ENCODE measurements at regions not wholly inside any gene's neighbourhood (a gene's known extent, or its start where the extent isn't known, plus 50 kb on each side); places are given as distances from the start of the nearest gene placed in this dataset.

DNA sequence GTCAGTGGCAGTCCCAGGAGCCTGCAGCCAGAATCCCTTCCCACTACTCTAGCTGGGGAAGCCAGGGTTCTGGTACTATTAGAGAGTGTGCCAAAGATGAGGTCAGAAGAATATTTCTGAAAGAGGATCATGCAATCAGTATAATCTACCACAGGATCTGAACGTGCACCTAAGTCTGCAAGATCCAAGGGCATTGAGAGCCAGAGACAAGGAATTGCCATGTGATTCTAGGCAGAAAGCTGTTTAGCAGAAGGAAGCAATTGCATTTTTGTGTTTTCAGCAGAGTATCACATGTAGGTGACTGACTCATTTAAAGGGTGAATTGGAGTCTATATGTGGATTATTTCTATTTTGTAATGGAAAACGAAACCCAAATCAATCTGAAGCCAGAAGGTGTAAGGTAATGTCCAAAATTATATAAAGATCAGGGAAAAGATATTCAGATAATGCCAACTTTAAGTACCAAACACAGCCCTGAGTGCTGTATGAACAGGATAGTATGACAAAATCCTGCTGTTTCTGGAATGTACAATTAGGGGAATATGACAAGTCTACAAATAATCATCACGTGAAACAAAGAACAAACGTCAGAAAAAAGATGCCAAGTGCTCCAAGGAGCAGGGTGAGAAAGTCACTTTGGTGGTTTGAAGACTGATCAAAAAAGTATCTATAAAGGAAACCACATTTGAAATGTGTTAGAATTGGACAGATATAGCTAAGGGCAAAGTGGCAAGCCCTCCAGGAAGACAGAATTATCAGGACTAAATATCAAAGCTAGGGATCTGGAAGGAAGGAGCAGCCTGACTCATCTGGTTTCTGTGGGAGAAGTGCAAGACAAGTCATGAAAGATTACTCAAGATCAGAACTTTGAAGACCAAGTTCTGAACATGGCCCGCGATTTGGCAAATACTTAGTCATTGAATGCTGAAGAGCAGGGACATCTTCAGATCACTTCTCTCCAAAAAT lies 1036.6 kb downstream of the NTRK3 start:
- DNase-seq (ENCODE audit: low spot score in 2 of 2): no peak
- TF ChIP-seq EP300 (IDR thresholded peaks at IDR 0.05): no peak
- TF ChIP-seq, protein P1, sequence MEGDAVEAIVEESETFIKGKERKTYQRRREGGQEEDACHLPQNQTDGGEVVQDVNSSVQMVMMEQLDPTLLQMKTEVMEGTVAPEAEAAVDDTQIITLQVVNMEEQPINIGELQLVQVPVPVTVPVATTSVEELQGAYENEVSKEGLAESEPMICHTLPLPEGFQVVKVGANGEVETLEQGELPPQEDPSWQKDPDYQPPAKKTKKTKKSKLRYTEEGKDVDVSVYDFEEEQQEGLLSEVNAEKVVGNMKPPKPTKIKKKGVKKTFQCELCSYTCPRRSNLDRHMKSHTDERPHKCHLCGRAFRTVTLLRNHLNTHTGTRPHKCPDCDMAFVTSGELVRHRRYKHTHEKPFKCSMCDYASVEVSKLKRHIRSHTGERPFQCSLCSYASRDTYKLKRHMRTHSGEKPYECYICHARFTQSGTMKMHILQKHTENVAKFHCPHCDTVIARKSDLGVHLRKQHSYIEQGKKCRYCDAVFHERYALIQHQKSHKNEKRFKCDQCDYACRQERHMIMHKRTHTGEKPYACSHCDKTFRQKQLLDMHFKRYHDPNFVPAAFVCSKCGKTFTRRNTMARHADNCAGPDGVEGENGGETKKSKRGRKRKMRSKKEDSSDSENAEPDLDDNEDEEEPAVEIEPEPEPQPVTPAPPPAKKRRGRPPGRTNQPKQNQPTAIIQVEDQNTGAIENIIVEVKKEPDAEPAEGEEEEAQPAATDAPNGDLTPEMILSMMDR (IDR thresholded peaks at IDR 0.05): no peak
- TF ChIP-seq POLR2A (IDR thresholded peaks at IDR 0.05): no peak
- no peak for TF ChIP-seq POLR2AphosphoS5 (IDR thresholded peaks at IDR 0.05)
- WGBS: 49% methylated on average over 6 of the region's 6 CpGs
- no peak overlapping the region for H3K4me3 ChIP-seq
- H3K36me3 ChIP-seq: no peaks in the 10 kb centered on the region
- no peaks in the 10 kb centered on the region for H3K9me3 ChIP-seq
- no peaks in the 10 kb centered on the region for H3K27me3 ChIP-seq
- no peak overlapping the region for H3K27ac ChIP-seq
- no peaks in the 10 kb centered on the region for H3K4me1 ChIP-seq

DNA sequence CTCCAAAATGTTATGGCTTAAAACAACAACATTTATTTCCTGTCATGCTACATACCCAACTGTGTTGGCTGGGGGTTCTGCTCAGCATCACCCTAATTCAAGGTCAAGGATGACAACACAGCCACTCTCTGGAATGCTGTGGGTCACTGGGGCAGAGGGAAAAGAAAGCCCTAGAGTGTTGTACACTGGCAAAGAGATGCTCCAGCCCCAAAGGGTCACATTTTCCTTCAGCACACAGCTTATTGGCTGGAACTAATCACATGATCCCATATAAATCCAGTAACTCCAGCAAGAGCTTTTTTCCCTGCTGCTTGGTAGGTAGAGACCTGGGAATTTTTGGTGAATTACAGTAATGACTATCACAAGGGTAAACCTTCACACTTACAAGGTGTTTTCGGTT lies 1041.4 kb downstream of the NTRK3 start:
- DNase-seq (ENCODE audit: low spot score in 2 of 2): no peak
- Histone ChIP-seq H3K4me3 (no peak overlapping the region), H3K4me1 (no peaks in the 10 kb centered on the region), H3K27ac (no peak overlapping the region), H3K36me3 (no peaks in the 10 kb centered on the region), H3K9me3 (no peaks in the 10 kb centered on the region), H3K27me3 (no peaks in the 10 kb centered on the region)
- 86% methylated on average over 1 of the region's 1 CpG for WGBS
- no peak for TF ChIP-seq POLR2A (IDR thresholded peaks at IDR 0.05)
- no peak for TF ChIP-seq POLR2AphosphoS5 (IDR thresholded peaks at IDR 0.05)
- no peak for TF ChIP-seq EP300 (IDR thresholded peaks at IDR 0.05)
- TF ChIP-seq, protein P1 (IDR thresholded peaks at IDR 0.05): no peak

DNA sequence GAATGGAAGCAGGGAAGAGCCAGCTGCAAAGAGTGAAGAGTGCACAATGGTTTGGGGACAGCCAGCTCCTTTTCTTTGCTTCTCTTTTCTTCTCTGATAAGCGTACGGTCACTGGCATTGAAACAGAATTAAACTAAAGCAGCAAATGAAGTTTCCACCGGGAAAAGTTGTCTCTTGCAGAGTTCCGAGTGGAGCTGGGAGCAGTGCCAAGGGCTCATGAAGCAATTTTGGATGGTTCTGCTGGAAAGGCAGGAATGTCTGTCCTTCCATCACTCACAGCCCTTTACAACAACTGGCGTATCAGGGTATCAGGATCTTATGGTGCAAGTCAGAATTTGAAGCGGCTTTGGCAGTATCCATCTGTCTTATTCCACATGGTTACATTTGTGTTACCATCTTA lies 1042.9 kb downstream of the NTRK3 start:
- Histone ChIP-seq H3K27me3 (no peaks in the 10 kb centered on the region), H3K4me1 (no peaks in the 10 kb centered on the region), H3K27ac (no peak overlapping the region), H3K36me3 (no peaks in the 10 kb centered on the region), H3K9me3 (no peaks in the 10 kb centered on the region), H3K4me3 (no peak overlapping the region)
- TF ChIP-seq, protein P1 (IDR thresholded peaks at IDR 0.05): no peak
- TF ChIP-seq POLR2A (IDR thresholded peaks at IDR 0.05) (no peak), EP300 (IDR thresholded peaks at IDR 0.05) (no peak), POLR2AphosphoS5 (IDR thresholded peaks at IDR 0.05) (no peak)
- 51% methylated on average over 6 of the region's 6 CpGs for WGBS
- no peak for DNase-seq (ENCODE audit: low spot score in 2 of 2)

DNA sequence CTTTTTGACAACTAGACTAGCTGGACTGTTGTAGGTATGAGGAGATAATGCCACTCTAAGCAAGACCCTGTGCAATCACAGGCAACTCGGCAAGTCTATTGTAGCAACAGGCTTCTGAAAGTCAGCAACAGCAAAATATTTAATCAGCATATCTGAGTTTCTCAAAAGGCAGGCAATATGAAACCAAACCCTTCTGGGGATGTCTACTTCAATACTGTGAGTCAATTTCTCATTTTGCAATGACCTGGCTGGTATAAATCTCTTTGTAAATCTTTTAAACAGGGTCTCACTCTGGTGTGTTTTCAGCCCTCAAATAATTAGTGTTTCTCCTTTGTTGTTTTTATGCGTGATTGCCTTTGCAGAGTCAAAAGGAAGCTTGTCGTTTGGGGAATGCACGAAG lies 1044.5 kb downstream of the NTRK3 start:
- Histone ChIP-seq H3K9me3 (no peaks in the 10 kb centered on the region), H3K27me3 (no peaks in the 10 kb centered on the region), H3K36me3 (no peaks in the 10 kb centered on the region), H3K4me1 (no peaks in the 10 kb centered on the region), H3K27ac (no peak overlapping the region), H3K4me3 (no peak overlapping the region)
- 45% methylated on average over 4 of the region's 4 CpGs for WGBS
- no peak for DNase-seq (ENCODE audit: low spot score in 2 of 2)
- TF ChIP-seq POLR2A (IDR thresholded peaks at IDR 0.05) (no peak), EP300 (IDR thresholded peaks at IDR 0.05) (no peak), POLR2AphosphoS5 (IDR thresholded peaks at IDR 0.05) (no peak)
- TF ChIP-seq, protein P1 (IDR thresholded peaks at IDR 0.05): no peak

DNA sequence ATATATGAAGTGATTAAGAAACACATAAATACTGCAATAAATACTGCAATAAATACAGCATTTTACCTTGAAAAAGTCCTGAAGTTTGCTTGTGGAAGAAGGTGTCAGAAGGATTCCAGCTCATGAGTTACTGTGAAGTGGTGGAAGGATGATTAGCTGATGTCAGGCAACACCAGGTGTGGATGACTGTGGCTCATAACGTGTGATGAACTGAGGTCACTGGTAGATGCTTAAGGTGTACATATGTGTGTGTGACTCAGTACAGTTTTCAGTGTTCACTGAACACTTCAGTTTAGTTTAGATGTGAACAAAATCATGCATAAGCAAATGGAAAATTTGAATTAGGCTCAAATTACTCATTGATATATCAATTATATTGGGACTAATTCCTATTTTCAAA lies 1045.0 kb downstream of the NTRK3 start:
- Histone ChIP-seq H3K9me3 (no peaks in the 10 kb centered on the region), H3K4me3 (no peak overlapping the region), H3K4me1 (no peaks in the 10 kb centered on the region), H3K36me3 (no peaks in the 10 kb centered on the region), H3K27me3 (no peaks in the 10 kb centered on the region), H3K27ac (no peak overlapping the region)
- no peak for DNase-seq (ENCODE audit: low spot score in 2 of 2)
- WGBS: 69% methylated on average over 1 of the region's 1 CpG
- no peak for TF ChIP-seq EP300 (IDR thresholded peaks at IDR 0.05)
- no peak for TF ChIP-seq POLR2A (IDR thresholded peaks at IDR 0.05)
- TF ChIP-seq, protein P1 (IDR thresholded peaks at IDR 0.05): no peak
- TF ChIP-seq POLR2AphosphoS5 (IDR thresholded peaks at IDR 0.05): no peak

All from suprapubic skin (tissue), 4 donors.